ENCODE measurements at regions not wholly inside any gene's neighbourhood (a gene's known extent, or its start where the extent isn't known, plus 50 kb on each side); places are given as distances from the start of the nearest gene placed in this dataset.

DNA sequence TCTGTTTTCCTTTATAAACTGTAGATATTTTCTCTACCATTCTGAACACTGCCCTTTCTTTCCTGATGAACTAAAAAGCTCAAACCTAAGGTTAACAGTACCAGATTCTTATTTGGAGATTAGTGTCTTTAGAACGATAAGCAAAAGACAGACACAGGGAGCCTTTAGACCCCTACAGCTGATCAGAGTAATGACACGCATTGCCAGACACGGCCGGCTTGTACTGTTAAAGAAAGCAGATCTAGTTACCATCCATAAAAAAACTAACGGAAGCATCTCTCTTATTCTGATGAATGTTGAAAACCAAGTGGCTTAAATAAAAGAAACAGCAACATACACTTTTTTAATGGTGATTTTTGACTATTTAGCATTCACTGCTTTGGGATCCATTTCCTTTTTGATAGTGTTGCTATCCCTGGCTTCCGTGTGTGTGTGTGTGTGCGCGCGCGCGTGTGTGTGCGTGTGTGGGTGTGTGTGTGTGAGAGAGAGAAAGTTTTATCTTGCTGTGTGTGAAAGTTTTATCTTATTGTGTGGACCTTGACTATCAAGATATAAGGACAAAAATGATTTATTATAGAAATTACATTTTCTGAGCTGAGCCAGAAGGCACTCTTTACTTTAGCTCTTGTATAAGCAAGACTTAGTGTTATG lies 95.6 kb upstream of the SLC35B3 start:
- no peak for DNase-seq
- H3K9me3 ChIP-seq = no peaks in the 10 kb centered on the region
- whole genome bisulfite sequencing, 5 donors = 70 to 83% (median 74%) methylated on average over 12 of the region's 12 CpGs
- peak overlapping the region in 1 of 8 donors; percentile 46 for H3K4me3 ChIP-seq
- peaks cover 0 to 9% (median 0%) of the 10 kb centered on the region in 6 donors for H3K4me1 ChIP-seq
- H3K27me3 ChIP-seq (replicated peaks in 1 of 7) = no peaks in the 10 kb centered on the region
- intact Hi-C loops (cut with DNase I; ENCODE audit: low total_unique reads) = no loop called here
- H3K36me3 ChIP-seq = no peaks in the 10 kb centered on the region
- TF ChIP-seq POLR2A (IDR thresholded peaks at IDR 0.05) = no peak
- TF ChIP-seq POLR2AphosphoS5 (IDR thresholded peaks at IDR 0.05) = peak in 1 of 3 donors; percentile 36
- peak overlapping the region in 7 of 8 donors; percentile 9 to 75 (median 66) for H3K27ac ChIP-seq

DNA sequence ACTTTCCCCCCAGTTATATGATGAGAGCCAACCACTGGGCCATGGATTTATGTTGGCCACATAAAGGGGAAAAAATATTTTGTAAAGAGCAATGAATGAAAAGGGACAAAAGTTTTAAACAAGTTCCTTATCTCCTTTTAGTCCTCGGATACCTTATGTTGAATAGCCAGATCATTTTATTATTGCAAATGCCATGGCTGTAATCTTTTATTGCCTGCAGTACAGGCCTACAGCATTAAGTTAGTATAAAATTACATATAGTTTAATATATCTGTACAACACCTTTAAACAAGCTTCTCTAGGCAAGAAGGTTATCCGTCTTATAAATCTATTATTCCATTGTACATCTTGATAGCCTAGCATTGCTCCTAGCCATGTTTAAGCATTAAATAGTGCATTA lies 93.9 kb upstream of the SLC35B3 start:
- no peaks in the 10 kb centered on the region for H3K36me3 ChIP-seq
- peak overlapping the region in 6 of 8 donors; percentile 9 to 75 (median 49) for H3K27ac ChIP-seq
- no peaks in the 10 kb centered on the region for H3K27me3 ChIP-seq (replicated peaks in 1 of 7)
- intact Hi-C loops (cut with DNase I; ENCODE audit: low total_unique reads) = no loop called here
- H3K4me3 ChIP-seq = no peak overlapping the region
- H3K9me3 ChIP-seq = no peaks in the 10 kb centered on the region
- DNase-seq = no peak
- 79 to 89% (median 81%) methylated on average over 2 of the region's 2 CpGs for WGBS, 5 donors
- TF ChIP-seq, protein P1, sequence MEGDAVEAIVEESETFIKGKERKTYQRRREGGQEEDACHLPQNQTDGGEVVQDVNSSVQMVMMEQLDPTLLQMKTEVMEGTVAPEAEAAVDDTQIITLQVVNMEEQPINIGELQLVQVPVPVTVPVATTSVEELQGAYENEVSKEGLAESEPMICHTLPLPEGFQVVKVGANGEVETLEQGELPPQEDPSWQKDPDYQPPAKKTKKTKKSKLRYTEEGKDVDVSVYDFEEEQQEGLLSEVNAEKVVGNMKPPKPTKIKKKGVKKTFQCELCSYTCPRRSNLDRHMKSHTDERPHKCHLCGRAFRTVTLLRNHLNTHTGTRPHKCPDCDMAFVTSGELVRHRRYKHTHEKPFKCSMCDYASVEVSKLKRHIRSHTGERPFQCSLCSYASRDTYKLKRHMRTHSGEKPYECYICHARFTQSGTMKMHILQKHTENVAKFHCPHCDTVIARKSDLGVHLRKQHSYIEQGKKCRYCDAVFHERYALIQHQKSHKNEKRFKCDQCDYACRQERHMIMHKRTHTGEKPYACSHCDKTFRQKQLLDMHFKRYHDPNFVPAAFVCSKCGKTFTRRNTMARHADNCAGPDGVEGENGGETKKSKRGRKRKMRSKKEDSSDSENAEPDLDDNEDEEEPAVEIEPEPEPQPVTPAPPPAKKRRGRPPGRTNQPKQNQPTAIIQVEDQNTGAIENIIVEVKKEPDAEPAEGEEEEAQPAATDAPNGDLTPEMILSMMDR (IDR thresholded peaks at IDR 0.05 in 8 of 11, conservative IDR thresholded peaks at IDR 0.05 in 3 of 11) = no peak
- TF ChIP-seq POLR2A (IDR thresholded peaks at IDR 0.05) = no peak
- no peak for TF ChIP-seq POLR2AphosphoS5 (IDR thresholded peaks at IDR 0.05)
- H3K4me1 ChIP-seq = peaks cover 0 to 9% (median 0%) of the 10 kb centered on the region in 6 donors

DNA sequence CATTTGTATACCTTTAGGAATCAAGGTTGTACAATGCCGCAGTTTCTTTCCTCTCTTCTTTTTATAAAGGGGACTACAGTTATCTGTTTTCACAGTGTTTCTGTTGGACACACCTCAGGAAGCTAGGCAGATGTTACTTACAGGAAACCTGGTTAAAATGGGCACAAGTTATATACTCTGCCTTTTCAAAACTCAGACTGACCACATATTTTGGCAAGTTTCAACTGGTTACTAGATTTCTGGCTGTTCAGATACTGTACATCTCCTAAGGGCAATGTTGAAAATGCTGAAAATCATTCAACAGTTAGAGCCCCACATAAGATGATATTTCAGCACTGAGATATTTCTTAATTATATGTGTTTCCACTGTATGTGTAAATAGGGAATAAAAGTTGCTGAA lies 92.5 kb upstream of the SLC35B3 start:
- H3K36me3 ChIP-seq = no peaks in the 10 kb centered on the region
- TF ChIP-seq, protein P1 (IDR thresholded peaks at IDR 0.05 in 8 of 11, conservative IDR thresholded peaks at IDR 0.05 in 3 of 11) = no peak
- no peak for TF ChIP-seq POLR2A (IDR thresholded peaks at IDR 0.05)
- TF ChIP-seq POLR2AphosphoS5 (IDR thresholded peaks at IDR 0.05) = no peak
- H3K4me3 ChIP-seq = no peak overlapping the region
- no peaks in the 10 kb centered on the region for H3K27me3 ChIP-seq (replicated peaks in 1 of 7)
- no peak for DNase-seq
- H3K4me1 ChIP-seq = peaks cover 0 to 9% (median 0%) of the 10 kb centered on the region in 6 donors
- H3K27ac ChIP-seq = peak overlapping the region in 6 of 8 donors; percentile 10 to 56 (median 25)
- intact Hi-C loops (cut with DNase I; ENCODE audit: low total_unique reads) = no loop called here
- 67 to 85% (median 82%) methylated on average over 1 of the region's 1 CpG for WGBS, 5 donors
- no peaks in the 10 kb centered on the region for H3K9me3 ChIP-seq

DNA sequence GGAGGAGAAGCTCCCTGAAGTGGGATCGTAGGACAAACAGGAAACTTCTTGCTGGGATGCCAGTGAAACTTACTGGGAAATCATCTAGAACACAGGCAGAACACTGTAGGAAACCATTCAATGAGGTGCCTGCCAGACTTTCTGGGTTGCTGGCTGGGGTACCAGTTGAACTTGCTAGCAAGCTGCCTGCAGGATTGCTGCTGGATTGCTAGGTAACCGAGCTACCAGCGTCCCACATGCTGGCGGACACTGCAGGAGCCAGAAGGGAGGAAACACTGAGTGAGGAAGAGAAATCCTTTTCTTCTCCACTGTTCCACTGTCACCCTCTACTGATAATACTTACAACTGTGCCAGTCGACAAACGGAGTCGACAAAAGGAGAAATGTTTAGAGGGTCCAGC lies 91.3 kb upstream of the SLC35B3 start:
- Histone ChIP-seq H3K36me3 (no peaks in the 10 kb centered on the region), H3K9me3 (peaks cover 0 to 6% (median under 1%) of the 10 kb centered on the region in 8 donors), H3K27me3 (replicated peaks in 1 of 7) (no peaks in the 10 kb centered on the region), H3K4me3 (no peak overlapping the region), H3K4me1 (peaks cover 0 to 9% (median 0%) of the 10 kb centered on the region in 6 donors), H3K27ac (no peak overlapping the region)
- no peak for DNase-seq
- 80 to 90% (median 85%) methylated on average over 7 of the region's 7 CpGs for WGBS, 5 donors
- TF ChIP-seq, protein P1 (IDR thresholded peaks at IDR 0.05 in 8 of 11, conservative IDR thresholded peaks at IDR 0.05 in 3 of 11) = no peak
- TF ChIP-seq POLR2A (IDR thresholded peaks at IDR 0.05) (no peak), POLR2AphosphoS5 (IDR thresholded peaks at IDR 0.05) (no peak)
- intact Hi-C loops (cut with DNase I; ENCODE audit: low total_unique reads) = no loop called here

Data from spleen (tissue), 11 donors.